ENCODE measurements at regions not wholly inside any gene's neighbourhood (a gene's known extent, or its start where the extent isn't known, plus 50 kb on each side); places are given as distances from the start of the nearest gene placed in this dataset.

- Mint-ChIP-seq H3K27ac (no peak overlapping the region), H3K4me1 (peaks cover 11% of the 10 kb centered on the region; the same call in 2 of the 3 replicates), H3K27me3 (ENCODE audit: insufficient read depth, low read depth, poor library complexity) (no peaks in the 10 kb centered on the region), H3K36me3 (ENCODE audit: low read depth) (no peaks in the 10 kb centered on the region), H3K9me3 (peaks cover 2% of the 10 kb centered on the region; the same call in 2 of the 3 replicates), H3K4me3 (no peak overlapping the region)
- H3K27me3 ChIP-seq (ENCODE audit: insufficient read depth), result no peaks in the 10 kb centered on the region
- ATAC-seq, result no peak
- no peak overlapping the region for H3K4me2 ChIP-seq
- H3K9me2 ChIP-seq (ENCODE audit: insufficient read depth), result peaks cover 13% of the 10 kb centered on the region; the same call in 1 of the 2 replicates
- no peaks in the 10 kb centered on the region; the same call in 1 of the 2 replicates for H3K4me1 ChIP-seq (ENCODE audit: insufficient read depth)
- no peak overlapping the region for H3K27ac ChIP-seq (ENCODE audit: low read depth)
- TF ChIP-seq ETS1 (IDR thresholded peaks at IDR 0.05) (no peak), ZNF462 (CRISPR knock-in tag; IDR thresholded peaks at IDR 0.05) (no peak), JUNB (IDR thresholded peaks at IDR 0.05; ENCODE audit: unreplicated experiment) (no peak), REST (IDR thresholded peaks at IDR 0.05; ENCODE audit: unreplicated experiment) (no peak), CTCF (conservative IDR thresholded peaks at IDR 0.05; ENCODE audit: low read depth in 2 of 2) (no peak), EZH2 (IDR thresholded peaks at IDR 0.05; ENCODE audit: low read depth, unreplicated experiment) (no peak), NANOG (IDR thresholded peaks at IDR 0.05; ENCODE audit: borderline replicate concordance) (no peak), ZNF331 (CRISPR knock-in tag; IDR thresholded peaks at IDR 0.05; ENCODE audit: low read depth) (no peak), EZH2phosphoT487 (IDR thresholded peaks at IDR 0.05; ENCODE audit: unreplicated experiment) (no peak), POLR2AphosphoS5 (IDR thresholded peaks at IDR 0.05; ENCODE audit: low read depth) (no peak), CREB1 (CRISPR knock-in tag; IDR thresholded peaks at IDR 0.05; ENCODE audit: low read depth) (no peak), ZNF114 (CRISPR knock-in tag; IDR thresholded peaks at IDR 0.05) (no peak), STAT1 (IDR thresholded peaks at IDR 0.05; ENCODE audit: unreplicated experiment) (no peak)
- DNase-seq (ENCODE audit: low spot score), result no peak
- H3K4me3 ChIP-seq, result no peak overlapping the region
- no peaks in the 10 kb centered on the region for H3K79me2 ChIP-seq (replicated peaks; ENCODE audit: insufficient read depth)
- H3K36me3 ChIP-seq (ENCODE audit: insufficient read depth), result no peaks in the 10 kb centered on the region
- H4K20me1 ChIP-seq (replicated peaks; ENCODE audit: insufficient read depth), result no peaks in the 10 kb centered on the region
- H2AFZ ChIP-seq, result 0 out of 2 replicates have a peak overlapping the region, but pooled peaks have one; percentile 14
- H3F3A ChIP-seq (replicated peaks; ENCODE audit: low read depth), result no peaks in the 10 kb centered on the region
Measured at GRCh38 chr16:51853586-51853985, 693.4 kb downstream of the TOX3 start.
